ENCODE measurements at regions not wholly inside any gene's neighbourhood (a gene's known extent, or its start where the extent isn't known, plus 50 kb on each side); places are given as distances from the start of the nearest gene placed in this dataset.

- TF ChIP-seq CTCF (IDR thresholded peaks at IDR 0.05): no peak
- TF ChIP-seq POLR2A (IDR thresholded peaks at IDR 0.05): no peak
Measured at GRCh38 chr3:10695595-10696285, 120.3 kb upstream of the SLC6A11 start.

Measured in Peyer's patch (tissue), 4 donors.